K562 (cell line): ENCODE measurements at regions not wholly inside any gene's neighbourhood (a gene's known extent, or its start where the extent isn't known, plus 50 kb on each side); places are given as distances from the start of the nearest gene placed in this dataset.

Source experiments
- ATAC-seq: fragments of 200-7000 bp; cut with Tn5 transposase; 3 replicates; pipeline ENCODE4 v1.9.1; 2020; ENCODE audit warnings: moderate library complexity
- BruUV-seq: library from RNA; stranded (reverse); fragments of 400-500 nt; replicated peaks from 2 replicates; lab custom pipeline; 2021; lab: Mats Ljungman, UMichigan
- CTCF ChIA-PET: fragments of 300-600 bp; formaldehyde crosslinking; extraction: SDS; loops from one replicate; lab custom pipeline; 2021; ENCODE audit warnings: low intra/inter-chr PET ratio; lab: Yijun Ruan, JAX
- POLR2A ChIA-PET: fragments of 300-600, 350-650 bp; sonication (Branson Sonifier 250); formaldehyde crosslinking; extraction: SDS; loops from one replicate; lab custom pipeline; 2021; ENCODE audit warnings: antibody characterized with exemption, inconsistent platforms; lab: Yijun Ruan, JAX
- DNase-seq, 4 experiments: peaks; one replicate each; pipeline versions ENCODE4 v3.0.0 to v3.0.0-alpha.2; 2011 to 2018; ENCODE audit warnings: low spot score in 3 of 4, mixed read lengths in 3 of 4; ENCODE audit errors: extremely low read depth in 1 of 4
- FAIRE-seq: peaks from 2 replicates; lab custom pipeline; 2011; peaks lifted over from hg19 to GRCh38; lab: Jason Lieb, UNC
- H2AFZ ChIP-seq: 2 replicates; pipeline ENCODE4 v1.6.0; 2011; ENCODE audit warnings: low read depth, low read length, control low read depth, inconsistent platforms
- H3K27ac ChIP-seq: fragments of 200-600 bp; 3 replicates; pipeline ENCODE4 v1.8.0; 2011; ENCODE audit warnings: low read depth, mild to moderate bottlenecking, control low read depth, inconsistent platforms, low read length, moderate library complexity, mixed read lengths; ENCODE audit errors: extremely low read depth
- H3K27me3 ChIP-seq, 2 experiments: fragments of 300-600 bp in 1 of 2; 2 replicates in 1 of 2; 3 replicates in 1 of 2; pipeline versions ENCODE4 v1.6.0 to v1.8.0; 2011; ENCODE audit warnings: inconsistent platforms in 2 of 2, low read length in 2 of 2, mild to moderate bottlenecking in 1 of 2, mixed read lengths in 1 of 2, moderate library complexity in 1 of 2; ENCODE audit not compliant: control insufficient read depth in 2 of 2, insufficient read depth in 2 of 2
- H3K36me3 ChIP-seq: fragments of 300-600 bp; 3 replicates; pipeline ENCODE4 v1.8.0; 2011; ENCODE audit warnings: mild to moderate bottlenecking, low read length, inconsistent platforms; ENCODE audit not compliant: control insufficient read depth, insufficient read depth
- H3K4me1 ChIP-seq, 2 experiments: fragments of 200-600 bp in 1 of 2; replicated peaks in 1 of 2; 2 replicates in 1 of 2; 3 replicates in 1 of 2; pipeline versions ENCODE4 v1.5.1 to v1.8.0; 2011; ENCODE audit warnings: inconsistent platforms in 2 of 2, low read length in 2 of 2, mild to moderate bottlenecking in 1 of 2, mixed read lengths in 1 of 2, moderate library complexity in 1 of 2; ENCODE audit not compliant: control insufficient read depth in 2 of 2, insufficient read depth in 2 of 2
- H3K4me2 ChIP-seq: 2 replicates; pipeline ENCODE4 v1.6.1; 2011; ENCODE audit warnings: low read length, control low read depth, inconsistent platforms, mixed read lengths; ENCODE audit not compliant: insufficient read depth
- H3K4me3 ChIP-seq: fragments of 200-600 bp; sonication (generic), shearing (Covaris generic); 2 replicates; pipeline ENCODE4 v1.5.1; 2016; ENCODE audit warnings: control low read depth, inconsistent platforms
- H3K79me2 ChIP-seq: fragments of 200-600 bp; 3 replicates; pipeline ENCODE4 v1.8.0; 2011; ENCODE audit warnings: low read length, inconsistent platforms; ENCODE audit not compliant: control insufficient read depth, insufficient read depth
- H3K9ac ChIP-seq, 2 experiments: 2 replicates each; pipeline versions ENCODE4 v1.6.0 to v1.6.1; 2011; ENCODE audit warnings: low read depth in 2 of 2, low read length in 2 of 2, control low read depth in 1 of 2, inconsistent platforms in 1 of 2, mild to moderate bottlenecking in 1 of 2, mixed read lengths in 1 of 2; ENCODE audit not compliant: insufficient read depth in 1 of 2
- H3K9me1 ChIP-seq: one replicate; pipeline ENCODE4 v1.6.0; 2011; ENCODE audit warnings: inconsistent platforms, mild to moderate bottlenecking, low read length, moderate library complexity; ENCODE audit not compliant: control insufficient read depth, insufficient read depth
- H3K9me3 ChIP-seq: replicated peaks from 2 replicates; pipeline ENCODE4 v1.5.1; 2011; ENCODE audit warnings: low read depth, low read length, inconsistent platforms; ENCODE audit not compliant: control insufficient read depth, insufficient read depth
- H4K20me1 ChIP-seq: replicated peaks from 2 replicates; pipeline ENCODE4 v1.6.1; 2011; ENCODE audit warnings: low read length, inconsistent platforms, mixed read lengths; ENCODE audit not compliant: control insufficient read depth, insufficient read depth
- CHD7 ChIP-seq: fragments of 200-600 bp; sonication (generic); IDR thresholded peaks from one replicate; pipeline ENCODE4 v1.6.1; 2012; ENCODE audit warnings: mild to moderate bottlenecking, low read depth, low read length, inconsistent platforms
- CREB5 ChIP-seq: fragments of 250-450 bp; sonication (Bioruptor Pico); IDR thresholded peaks from 2 replicates; pipeline ENCODE4 v1.5.0; 2020; ENCODE audit warnings: mild to moderate bottlenecking
- ELF2 ChIP-seq: fragments of 250-450 bp; sonication (Bioruptor Pico); IDR thresholded peaks from 2 replicates; pipeline ENCODE4 v1.5.0; 2021; ENCODE audit warnings: mild to moderate bottlenecking
- ESRRB ChIP-seq: fragments of 250-450 bp; sonication (Bioruptor Pico); IDR thresholded peaks from 2 replicates; pipeline ENCODE4 v1.5.0; 2020; ENCODE audit warnings: mild to moderate bottlenecking, moderate library complexity, borderline replicate concordance
- FOXK1 ChIP-seq: sonication (generic); formaldehyde crosslinking; IDR thresholded peaks from 2 replicates; pipeline ENCODE4 v1.8.0; 2022; ENCODE audit warnings: missing genetic modification reagents, mild to moderate bottlenecking, borderline replicate concordance
- HDAC1 ChIP-seq, 2 experiments: fragments of 450-650 bp; IDR thresholded peaks; 2 replicates each; pipeline ENCODE4 v1.6.1; 2016 to 2017; ENCODE audit warnings: inconsistent platforms in 1 of 2, mild to moderate bottlenecking in 1 of 2, moderate library complexity in 1 of 2
- KAT2B ChIP-seq: IDR thresholded peaks from one replicate; pipeline ENCODE4 v1.6.1; 2012; ENCODE audit warnings: low read depth, mild to moderate bottlenecking, control low read depth, inconsistent platforms, low read length, moderate library complexity
- SRF ChIP-seq, 2 experiments: fragments of 250-450, 450-650 bp in 1 of 2; sonication (Bioruptor Pico) in 1 of 2; sonication (generic) in 1 of 2; formaldehyde crosslinking; IDR thresholded peaks; 2 replicates each; pipeline versions ENCODE4 v1.5.0 to v1.5.1; 2020 to 2022; ENCODE audit warnings: mild to moderate bottlenecking in 1 of 2, missing genetic modification reagents in 1 of 2
- U2AF1 ChIP-seq: fragments of 200-400 bp; formaldehyde crosslinking; optimal IDR thresholded peaks from 2 replicates; pipeline ENCODE3; 2017; ENCODE audit warnings: mild to moderate bottlenecking, low read depth, low read length, moderate library complexity
- ZNF239 ChIP-seq: fragments of 250-450 bp; sonication (Bioruptor Pico); IDR thresholded peaks from 2 replicates; pipeline ENCODE4 v1.4.0; 2020; ENCODE audit warnings: mild to moderate bottlenecking
- ZNF699 ChIP-seq: fragments of 250-450 bp; sonication (Bioruptor Pico); IDR thresholded peaks from 2 replicates; pipeline ENCODE4 v1.8.0; 2021; ENCODE audit warnings: mild to moderate bottlenecking, moderate library complexity; ENCODE audit not compliant: insufficient replicate concordance
- WGBS: fragments of 100-300 bp; shearing (Covaris generic); methylation state at CpG from one replicate; pipeline ENCODE4 v1.1.6; 2016; ENCODE audit warnings: low coverage, mixed read lengths; ENCODE audit not compliant: insufficient coverage; ENCODE audit errors: missing lambda C conversion rate; 5-methylcytosine and 5-hydroxymethylcytosine counted together
- in situ Hi-C: fragments of 300-500 bp; cut with MboI; formaldehyde crosslinking; loops from 4 replicates; pipeline ENCODE4 v1.15.0; 2018; ENCODE audit warnings: inconsistent platforms, mixed read lengths
- intact Hi-C: fragments of 100-400 bp; cut with micrococcal nuclease; formaldehyde crosslinking; loops from 2 replicates; pipeline ENCODE4 v1.14.2; 2022

- Histone ChIP-seq H3K9me1 (no peaks in the 10 kb centered on the region), H3K27ac (no peak overlapping the region), H4K20me1 (peaks cover 6% of the 10 kb centered on the region; the same call in 1 of the 2 replicates), H3K4me1 (peaks cover 0 to under 1% of the 10 kb centered on the region in 2 experiments; a peak in 2 of 5 replicates), H3K9ac (no peak overlapping the region), H3K36me3 (no peaks in the 10 kb centered on the region), H3K4me3 (no peak overlapping the region), H3K4me2 (no peak overlapping the region), H3K27me3 (peaks cover 0 to 27% of the 10 kb centered on the region in 2 experiments; a peak in 2 of 5 replicates), H2AFZ (no peak overlapping the region), H3K79me2 (no peaks in the 10 kb centered on the region), H3K9me3 (no peaks in the 10 kb centered on the region)
- ChIA-PET POLR2A (interaction anchor here (1.0 kb wide), 1 partner anchor 9 kb away, joined by 4 read pairs; no protein-coding TSS in a partner anchor), CTCF (no interaction called here)
- DNase-seq: no peak
- under 1% methylated on average over 9 of the region's 9 CpGs for WGBS
- FAIRE-seq: no peak
- BruUV-seq: no TSS peak
- intact Hi-C loops: no loop called here
- ATAC-seq: no peak
- in situ Hi-C loops: no loop called here
- TF ChIP-seq ELF2 (CRISPR knock-in tag) (no peak), SRF (CRISPR knock-in tag; IDR thresholded peaks at IDR 0.05) (no peak), ZNF239 (CRISPR knock-in tag) (no peak), U2AF1 (no peak), FOXK1 (no peak), CREB5 (CRISPR knock-in tag) (no peak), CHD7 (no peak), HDAC1 (IDR thresholded peaks at IDR 0.05) (no peak), KAT2B (no peak), ZNF699 (CRISPR knock-in tag) (no peak), ESRRB (no peak)
Observed at GRCh38 chr4:8730159-8730558, 137.6 kb downstream of the CPZ start.
